Hepatocyte (in vitro differentiated cells): ENCODE measurements at regions not wholly inside any gene's neighbourhood (a gene's known extent, or its start where the extent isn't known, plus 50 kb on each side); places are given as distances from the start of the nearest gene placed in this dataset.
"Not testable (repeated sequence)": the region's sequence is repeated elsewhere in the genome, so short reads cannot be mapped to it uniquely, and the experiment has no call there.

ENCODE experiments used
- EZH2 ChIP-seq: fragments of 200-600 bp; sonication (generic); IDR thresholded peaks from 2 replicates; pipeline ENCODE4 v1.6.1; 2016; ENCODE audit warnings: antibody characterized with exemption, mild to moderate bottlenecking, borderline replicate concordance
- EZH2phosphoT487 ChIP-seq: fragments of 200-600 bp; sonication (generic); IDR thresholded peaks from one replicate; pipeline ENCODE4 v1.6.1; 2018; ENCODE audit warnings: antibody characterized with exemption, mild to moderate bottlenecking, low read depth, moderate library complexity; ENCODE audit not compliant: unreplicated experiment, severe bottlenecking
- TF ChIP-seq, protein P1 (sequence below): fragments of 200-600 bp; sonication (generic); IDR thresholded peaks from 2 replicates; pipeline ENCODE4 v1.5.1; 2016; ENCODE audit warnings: antibody characterized with exemption, mild to moderate bottlenecking; ENCODE audit not compliant: poor library complexity

DNA sequence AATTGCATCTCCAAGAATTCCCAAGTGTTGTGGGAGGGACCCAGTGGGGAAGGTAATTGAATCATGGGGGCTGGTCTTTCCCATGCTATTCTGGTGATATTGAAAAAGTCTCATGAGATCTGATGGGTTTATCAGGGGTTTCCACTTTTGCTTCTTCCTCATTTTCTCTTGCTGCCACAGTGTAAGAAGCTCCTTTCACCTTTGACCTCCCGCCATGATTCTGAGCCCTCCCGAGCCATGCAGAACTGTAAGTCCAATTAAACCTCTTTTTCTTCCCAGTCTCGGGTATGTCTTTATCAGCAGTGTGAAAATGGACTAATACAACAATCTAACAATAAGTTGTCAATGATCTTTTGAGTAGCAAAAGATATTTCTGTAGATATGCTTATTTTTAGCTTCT is 338.1 kb upstream of the GALNTL6 start:
- TF ChIP-seq, protein P1, sequence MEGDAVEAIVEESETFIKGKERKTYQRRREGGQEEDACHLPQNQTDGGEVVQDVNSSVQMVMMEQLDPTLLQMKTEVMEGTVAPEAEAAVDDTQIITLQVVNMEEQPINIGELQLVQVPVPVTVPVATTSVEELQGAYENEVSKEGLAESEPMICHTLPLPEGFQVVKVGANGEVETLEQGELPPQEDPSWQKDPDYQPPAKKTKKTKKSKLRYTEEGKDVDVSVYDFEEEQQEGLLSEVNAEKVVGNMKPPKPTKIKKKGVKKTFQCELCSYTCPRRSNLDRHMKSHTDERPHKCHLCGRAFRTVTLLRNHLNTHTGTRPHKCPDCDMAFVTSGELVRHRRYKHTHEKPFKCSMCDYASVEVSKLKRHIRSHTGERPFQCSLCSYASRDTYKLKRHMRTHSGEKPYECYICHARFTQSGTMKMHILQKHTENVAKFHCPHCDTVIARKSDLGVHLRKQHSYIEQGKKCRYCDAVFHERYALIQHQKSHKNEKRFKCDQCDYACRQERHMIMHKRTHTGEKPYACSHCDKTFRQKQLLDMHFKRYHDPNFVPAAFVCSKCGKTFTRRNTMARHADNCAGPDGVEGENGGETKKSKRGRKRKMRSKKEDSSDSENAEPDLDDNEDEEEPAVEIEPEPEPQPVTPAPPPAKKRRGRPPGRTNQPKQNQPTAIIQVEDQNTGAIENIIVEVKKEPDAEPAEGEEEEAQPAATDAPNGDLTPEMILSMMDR, result not testable (repeated sequence)
- not testable (repeated sequence) for TF ChIP-seq EZH2, EZH2phosphoT487
